ENCODE measurements at regions not wholly inside any gene's neighbourhood (a gene's known extent, or its start where the extent isn't known, plus 50 kb on each side); places are given as distances from the start of the nearest gene placed in this dataset.

DNA sequence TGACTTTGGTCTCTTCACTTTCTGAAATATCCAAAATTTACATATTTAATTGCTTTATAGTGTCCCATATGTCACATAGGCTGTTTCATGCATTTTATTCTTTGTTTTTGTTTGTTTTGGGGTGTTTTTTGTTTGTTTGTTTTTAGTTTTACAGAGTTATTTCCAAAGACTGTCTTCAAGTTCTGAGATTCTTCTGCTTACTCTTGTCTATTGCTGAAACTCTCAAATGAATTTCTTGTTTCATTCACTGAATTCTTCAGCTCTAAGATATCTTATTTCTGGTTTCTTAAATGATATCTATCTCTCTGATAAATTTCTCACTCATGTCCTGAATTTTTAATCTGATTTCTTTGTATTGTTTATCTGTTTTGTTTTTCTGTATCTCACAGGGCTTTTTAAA, 412.0 kb upstream of the ATP2B1 start:
- Histone ChIP-seq H2BK15ac (ENCODE audit: low read depth, low read length) (no peak overlapping the region), H2BK120ac (ENCODE audit: low read depth, low read length, poor library complexity, severe bottlenecking) (no peak overlapping the region), H3K23ac (ENCODE audit: insufficient read length, low read depth, low read length) (no peak overlapping the region), H4K5ac (ENCODE audit: insufficient read length, low read depth, low read length) (no peak overlapping the region), H3K79me2 (ENCODE audit: insufficient read depth, low read length) (no peaks in the 10 kb centered on the region), H3K4ac (ENCODE audit: low read depth, low read length) (no peak overlapping the region), H3K79me1 (ENCODE audit: insufficient read depth, low read depth, low read length, poor library complexity, severe bottlenecking) (no peaks in the 10 kb centered on the region), H4K8ac (replicated peaks; ENCODE audit: insufficient read length, low read depth, low read length) (no peak overlapping the region), H2BK20ac (ENCODE audit: low read depth, low read length, poor library complexity, severe bottlenecking) (no peak overlapping the region), H2AFZ (ENCODE audit: low read length) (no peak overlapping the region), H3K23me2 (ENCODE audit: insufficient read length, low read depth, low read length, poor library complexity, severe bottlenecking) (no peaks in the 10 kb centered on the region), H2AK5ac (ENCODE audit: insufficient read length, low read length) (no peak overlapping the region), H3K4me1 (ENCODE audit: insufficient read depth, low read length) (no peaks in the 10 kb centered on the region), H3K56ac (ENCODE audit: insufficient read length, low read depth, low read length) (no peak overlapping the region), H3K14ac (ENCODE audit: insufficient read depth, low read length) (no peak overlapping the region), H3K18ac (ENCODE audit: insufficient read length, low read depth, low read length) (no peak overlapping the region), H3K27me3 (ENCODE audit: insufficient read depth, low read length) (no peaks in the 10 kb centered on the region), H2BK12ac (ENCODE audit: insufficient read length, low read depth, low read length) (no peak overlapping the region), H4K91ac (ENCODE audit: insufficient read length, low read depth, low read length) (no peak overlapping the region), H4K20me1 (ENCODE audit: control insufficient read depth, insufficient read depth, insufficient read length) (no peaks in the 10 kb centered on the region), H3K4me2 (ENCODE audit: insufficient read depth, insufficient read length, low read length) (no peak overlapping the region), H3T11ph (ENCODE audit: low read length) (no peak overlapping the region), H3K9me3 (ENCODE audit: control insufficient read depth, low read depth, low read length) (no peaks in the 10 kb centered on the region), H3K27ac (ENCODE audit: insufficient read length, low read depth, low read length) (no peak overlapping the region), H2BK5ac (ENCODE audit: insufficient read length, low read length) (no peak overlapping the region), H3K9ac (ENCODE audit: extremely low read depth, insufficient read length, low read length) (no peak overlapping the region)
- Mint-ChIP-seq H3K4me3 (no peak overlapping the region), H3K9me3 (peaks cover 22 to 26% of the 10 kb centered on the region in 2 experiments), H3K27ac (no peak overlapping the region), H3K36me3 (ENCODE audit: insufficient read depth in 1 of 3, low read depth in 3 of 3) (peaks cover 3 to 27% (median 4%) of the 10 kb centered on the region in 3 experiments; a peak in 4 of 7 replicates), H3K27me3 (ENCODE audit: low read depth) (no peaks in the 10 kb centered on the region; the same call in 1 of the 2 replicates), H3K4me1 (no peaks in the 10 kb centered on the region)
- no peak for DNase-seq
- TF ChIP-seq, protein P1, sequence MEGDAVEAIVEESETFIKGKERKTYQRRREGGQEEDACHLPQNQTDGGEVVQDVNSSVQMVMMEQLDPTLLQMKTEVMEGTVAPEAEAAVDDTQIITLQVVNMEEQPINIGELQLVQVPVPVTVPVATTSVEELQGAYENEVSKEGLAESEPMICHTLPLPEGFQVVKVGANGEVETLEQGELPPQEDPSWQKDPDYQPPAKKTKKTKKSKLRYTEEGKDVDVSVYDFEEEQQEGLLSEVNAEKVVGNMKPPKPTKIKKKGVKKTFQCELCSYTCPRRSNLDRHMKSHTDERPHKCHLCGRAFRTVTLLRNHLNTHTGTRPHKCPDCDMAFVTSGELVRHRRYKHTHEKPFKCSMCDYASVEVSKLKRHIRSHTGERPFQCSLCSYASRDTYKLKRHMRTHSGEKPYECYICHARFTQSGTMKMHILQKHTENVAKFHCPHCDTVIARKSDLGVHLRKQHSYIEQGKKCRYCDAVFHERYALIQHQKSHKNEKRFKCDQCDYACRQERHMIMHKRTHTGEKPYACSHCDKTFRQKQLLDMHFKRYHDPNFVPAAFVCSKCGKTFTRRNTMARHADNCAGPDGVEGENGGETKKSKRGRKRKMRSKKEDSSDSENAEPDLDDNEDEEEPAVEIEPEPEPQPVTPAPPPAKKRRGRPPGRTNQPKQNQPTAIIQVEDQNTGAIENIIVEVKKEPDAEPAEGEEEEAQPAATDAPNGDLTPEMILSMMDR (conservative IDR thresholded peaks at IDR 0.05): no peak

All from H9 (cell line).